Muscle of back (tissue), 3 donors: ENCODE measurements at regions not wholly inside any gene's neighbourhood (a gene's known extent, or its start where the extent isn't known, plus 50 kb on each side); places are given as distances from the start of the nearest gene placed in this dataset.

Source experiments
- DNase-seq, 3 donors: peaks; one replicate each; pipeline versions ENCODE4 v3.0.0 to v3.0.0-alpha.2; 2013

GRCh38 chr1:79614762-79615161 lies 608.2 kb upstream of the ADGRL4 start:
- no peak for DNase-seq

DNA sequence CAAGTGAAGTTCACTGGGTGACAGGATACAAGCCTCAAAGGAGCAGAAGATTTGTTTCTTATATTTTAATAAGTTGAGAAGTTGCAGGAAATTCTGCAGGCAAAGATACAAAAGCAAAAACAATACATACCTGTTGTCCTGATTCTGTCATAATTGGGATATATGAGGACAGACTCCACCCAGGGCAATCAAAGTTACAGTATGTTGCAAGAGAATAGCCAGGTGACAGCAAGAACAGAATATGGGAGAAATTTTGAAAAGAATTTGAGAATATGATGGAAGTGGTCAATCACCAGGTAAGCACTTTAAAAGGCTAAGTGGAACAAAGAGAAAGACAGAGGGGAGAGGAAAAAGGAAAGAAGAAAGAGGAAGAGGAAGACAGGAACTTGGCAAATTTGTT lies 607.6 kb upstream of the ADGRL4 start:
- DNase-seq: no peak

DNA sequence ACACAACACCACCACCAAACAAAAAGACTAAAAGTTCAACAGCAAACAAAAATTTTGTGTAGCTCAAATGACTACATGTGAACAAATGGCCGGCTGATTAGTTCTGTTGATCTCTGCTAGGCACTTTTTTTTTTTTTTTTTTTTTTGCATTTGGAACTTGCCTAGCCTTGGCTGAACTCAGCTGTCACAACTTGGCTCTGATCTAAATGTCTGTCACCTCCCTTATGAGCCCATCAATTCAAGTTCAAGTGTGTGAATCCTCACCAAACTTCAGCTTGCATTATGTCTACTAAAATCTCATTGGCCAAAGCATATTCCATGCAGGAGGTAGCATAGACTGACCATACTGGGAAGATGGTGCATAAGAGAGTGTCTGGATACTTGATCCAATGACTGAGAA lies 606.5 kb upstream of the ADGRL4 start:
- DNase-seq: no peak

GRCh38 chr1:79604490-79605198 lies 598.1 kb upstream of the ADGRL4 start:
- DNase-seq: no peak

DNA sequence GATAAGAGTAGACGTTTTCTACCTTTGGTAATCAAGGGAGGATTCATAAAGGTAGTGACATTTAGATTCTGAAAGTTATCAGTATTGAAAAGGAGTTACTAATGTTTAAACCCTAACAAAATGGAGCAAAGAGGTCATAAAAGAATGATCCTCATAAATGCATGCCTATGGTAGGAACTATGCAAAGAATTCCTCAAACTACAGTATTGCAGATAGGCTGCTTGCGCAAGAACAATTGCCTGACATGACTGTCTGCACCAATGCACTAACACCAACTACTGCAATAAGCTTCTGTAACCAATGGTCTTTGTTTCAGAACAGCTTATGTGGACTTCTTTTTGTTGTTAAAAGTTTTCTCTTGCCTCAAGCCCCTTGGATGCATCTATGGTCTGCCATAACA lies 597.3 kb upstream of the ADGRL4 start:
- peak in 1 of 3 donors; percentile 38 for DNase-seq

DNA sequence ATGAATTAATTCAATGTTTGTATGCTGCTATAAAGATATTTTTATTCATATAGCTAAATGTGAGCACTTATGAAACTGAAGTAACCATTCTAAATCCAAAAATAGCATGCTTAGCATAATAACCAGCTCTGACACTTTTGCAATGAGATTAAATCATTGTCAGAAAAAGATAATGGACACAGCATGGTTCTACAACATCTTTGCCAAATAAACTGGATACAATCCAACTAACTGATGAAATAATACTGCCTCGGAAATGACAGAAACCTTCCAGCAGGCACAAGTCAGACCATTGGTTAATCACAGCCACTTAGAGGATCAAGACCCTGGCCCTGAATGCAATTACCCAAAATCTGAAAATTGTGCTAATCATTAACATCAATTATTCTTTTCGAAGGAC lies 592.7 kb upstream of the ADGRL4 start:
- no peak for DNase-seq

- no peak for DNase-seq
Observed at GRCh38 chr1:79595931-79596330, 589.4 kb upstream of the ADGRL4 start.

DNA sequence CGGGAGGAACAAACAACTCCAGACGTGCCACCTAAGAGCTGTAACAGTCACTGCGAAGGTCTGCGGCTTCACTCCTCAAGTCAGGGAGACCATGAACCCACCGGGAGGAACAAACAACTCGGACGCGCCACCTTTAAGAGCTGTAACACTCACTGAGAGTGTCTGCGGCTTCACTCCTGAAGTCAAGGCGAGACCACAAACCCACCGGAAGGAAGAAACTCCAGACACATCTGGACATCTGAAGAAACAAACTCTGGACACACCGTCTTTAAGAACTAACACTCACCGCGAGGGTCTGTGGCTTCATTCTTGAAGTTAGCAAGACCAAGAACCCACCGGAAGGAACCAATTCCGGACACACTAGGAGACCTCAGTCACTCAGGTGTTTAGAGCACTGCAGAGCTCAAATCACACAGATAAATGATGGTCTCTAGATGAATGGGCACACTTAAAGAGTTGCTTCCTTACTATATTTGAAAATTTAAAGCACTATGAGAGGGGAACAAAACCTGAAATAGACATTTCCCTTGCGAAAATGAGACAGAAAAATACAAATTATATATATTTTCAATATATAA lies 587.7 kb upstream of the ADGRL4 start:
- DNase-seq: no peak

- DNase-seq: no peak
Observed at GRCh38 chr1:79592707-79593106, 586.2 kb upstream of the ADGRL4 start.

- DNase-seq: no peak
Observed at GRCh38 chr1:79588719-79589118, 582.2 kb upstream of the ADGRL4 start.

- no peak for DNase-seq
Observed at GRCh38 chr1:79587229-79587628, 580.7 kb upstream of the ADGRL4 start.

GRCh38 chr1:79585801-79586200 lies 579.3 kb upstream of the ADGRL4 start:
- no peak for DNase-seq

DNA sequence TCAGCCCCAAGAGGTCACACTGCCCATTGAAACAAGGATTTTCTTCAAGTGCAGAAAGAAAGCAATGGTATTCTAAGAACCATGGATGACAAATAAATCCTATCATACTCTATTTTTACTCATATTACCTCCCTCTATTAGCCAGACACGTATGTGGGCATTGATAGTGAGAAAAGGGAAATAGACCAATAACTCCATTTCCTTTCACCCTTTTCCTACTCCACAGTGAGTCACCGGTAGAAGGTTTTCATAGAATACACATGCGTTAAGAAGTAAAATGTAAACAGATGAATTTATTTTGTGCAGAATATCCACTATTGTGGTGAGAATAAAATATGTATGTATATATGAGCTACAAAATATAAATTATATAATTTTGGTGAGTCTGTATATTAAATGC lies 568.9 kb upstream of the ADGRL4 start:
- DNase-seq: no peak

GRCh38 chr1:79568411-79568810 lies 561.9 kb upstream of the ADGRL4 start:
- DNase-seq: no peak

DNA sequence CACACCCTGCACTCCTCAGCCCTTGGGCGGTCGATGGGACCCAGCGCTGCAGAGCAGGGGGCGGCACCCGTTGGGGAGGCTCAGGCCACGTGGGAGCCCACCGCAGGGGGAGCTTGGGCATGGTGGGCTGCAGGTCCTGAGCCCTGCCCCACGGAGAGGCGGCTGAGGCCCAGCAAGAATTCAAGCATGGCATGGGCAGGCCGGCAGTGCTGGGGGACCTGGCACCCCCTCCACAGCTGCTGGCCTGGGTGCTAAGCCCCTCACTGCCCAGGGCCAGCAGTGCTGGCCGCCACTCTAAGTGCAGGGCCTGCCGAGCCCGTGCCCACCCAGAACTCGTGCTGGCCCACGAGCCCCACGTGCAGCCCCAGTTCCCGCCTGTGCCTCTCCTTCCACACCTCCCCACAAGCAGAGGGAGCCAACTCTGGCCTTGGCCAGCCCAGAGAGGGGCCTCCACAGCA lies 555.0 kb upstream of the ADGRL4 start:
- DNase-seq: no peak

DNA sequence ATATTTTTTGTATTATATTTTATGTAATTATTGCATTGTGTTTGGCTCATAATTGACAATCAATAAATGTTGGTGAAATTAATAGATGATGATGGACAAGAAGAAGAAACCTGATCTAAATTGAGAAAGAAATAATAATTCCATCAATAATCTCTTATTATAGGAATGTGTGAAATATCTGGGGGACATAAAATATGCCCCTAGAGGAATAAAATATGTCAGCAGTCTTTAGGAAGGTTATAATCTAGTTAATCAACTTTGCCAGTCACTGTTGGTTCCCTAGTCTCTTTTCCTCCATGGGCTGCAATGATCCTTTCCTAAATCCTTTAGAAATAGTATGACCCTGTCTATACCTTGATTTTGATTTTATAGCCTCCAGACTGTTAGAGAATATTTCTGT lies 549.7 kb upstream of the ADGRL4 start:
- no peak for DNase-seq

GRCh38 chr1:79554688-79555087 lies 548.2 kb upstream of the ADGRL4 start:
- DNase-seq: no peak

GRCh38 chr1:79551321-79551720 lies 544.8 kb upstream of the ADGRL4 start:
- DNase-seq: no peak

GRCh38 chr1:79550402-79550801 lies 543.9 kb upstream of the ADGRL4 start:
- no peak for DNase-seq

DNA sequence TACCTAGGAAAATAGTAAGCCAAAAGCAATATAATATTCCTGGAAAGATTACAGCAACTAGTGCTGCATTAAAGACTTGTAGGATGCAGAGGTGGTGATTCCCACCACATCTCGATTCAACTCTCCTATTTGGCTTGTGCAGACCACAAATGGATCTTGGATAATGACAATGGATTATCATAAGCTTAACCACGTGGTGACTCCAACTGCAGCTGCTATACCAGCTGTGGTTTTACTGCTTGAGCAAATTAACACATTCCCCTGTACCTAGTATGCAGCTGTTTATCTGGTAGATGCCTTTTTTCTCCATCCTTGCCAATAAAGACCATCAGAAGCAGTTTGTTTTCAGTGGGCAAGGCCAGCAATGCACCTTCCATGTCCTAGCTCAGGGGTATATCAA lies 542.7 kb upstream of the ADGRL4 start:
- DNase-seq: peak in 1 of 3 donors; percentile 38

DNA sequence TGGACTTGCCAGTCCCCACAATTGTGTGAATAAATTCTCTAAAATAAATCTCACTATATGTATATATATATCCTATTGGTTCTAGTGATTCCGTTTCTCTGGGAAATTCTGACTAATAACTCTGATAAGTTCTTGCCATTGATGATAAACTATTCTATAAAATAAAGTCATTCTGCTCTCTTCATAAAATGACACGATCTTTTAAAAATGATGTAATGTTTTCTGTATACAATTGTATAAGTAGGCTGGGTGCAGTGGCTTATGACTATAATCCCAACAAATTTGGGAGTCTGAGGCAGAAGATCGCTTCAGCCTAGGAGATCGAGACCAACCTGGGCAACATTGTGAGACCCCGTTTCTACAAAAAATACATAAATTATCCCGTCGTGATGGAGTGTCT lies 541.0 kb upstream of the ADGRL4 start:
- no peak for DNase-seq

- no peak for DNase-seq
Observed at GRCh38 chr1:79543394-79543793, 536.9 kb upstream of the ADGRL4 start.

GRCh38 chr1:79539001-79539400 lies 532.5 kb upstream of the ADGRL4 start:
- DNase-seq: no peak

DNA sequence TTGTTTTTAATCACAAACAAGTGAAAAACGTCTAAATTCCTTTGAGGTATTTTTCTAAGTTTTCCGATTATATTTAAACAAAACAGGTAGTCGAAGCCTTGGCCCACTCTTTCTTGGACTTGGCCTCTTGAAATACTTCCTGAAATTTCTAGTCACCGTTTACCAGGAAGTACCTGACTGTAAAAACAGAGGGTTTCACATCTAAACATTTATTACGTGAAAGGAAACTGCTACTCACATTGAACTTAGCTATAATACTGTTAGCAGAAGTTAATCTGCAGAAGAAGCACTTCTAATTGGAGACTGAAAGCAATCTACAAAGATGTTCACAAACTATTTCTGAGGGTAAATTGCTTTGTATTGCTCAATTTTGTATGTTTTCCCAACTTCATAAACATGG lies 526.0 kb upstream of the ADGRL4 start:
- no peak for DNase-seq
